NCI-H82 (cell line): ENCODE measurements at regions not wholly inside any gene's neighbourhood (a gene's known extent, or its start where the extent isn't known, plus 50 kb on each side); places are given as distances from the start of the nearest gene placed in this dataset.

Experiments
- DNase-seq: peaks from one replicate; lab custom pipeline; 2025; lab: John Stamatoyannopoulos, UW

DNA sequence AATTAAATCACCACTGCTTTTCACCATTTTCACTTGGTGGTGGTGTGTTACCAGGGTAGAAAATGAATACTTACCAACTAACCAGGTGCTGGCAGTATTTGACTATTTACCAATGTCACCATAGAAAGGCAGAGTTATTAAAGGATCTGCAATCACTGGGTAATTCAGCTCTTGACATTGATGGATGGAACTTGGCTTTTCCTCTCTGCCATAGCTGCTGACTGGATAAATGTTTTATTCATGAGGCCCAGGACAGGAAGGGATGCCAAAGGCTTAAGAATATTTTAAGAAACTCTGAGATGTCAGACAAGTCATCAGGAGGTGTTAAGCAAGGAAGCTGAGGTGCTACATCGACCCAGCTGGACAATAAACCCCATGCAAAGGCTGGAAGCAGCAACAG is 495.5 kb upstream of the CFAP20DC start:
- DNase-seq, result peak; percentile 16

GRCh38 chr3:59542276-59542675 is 492.5 kb upstream of the CFAP20DC start:
- peak; percentile 26 for DNase-seq

DNA sequence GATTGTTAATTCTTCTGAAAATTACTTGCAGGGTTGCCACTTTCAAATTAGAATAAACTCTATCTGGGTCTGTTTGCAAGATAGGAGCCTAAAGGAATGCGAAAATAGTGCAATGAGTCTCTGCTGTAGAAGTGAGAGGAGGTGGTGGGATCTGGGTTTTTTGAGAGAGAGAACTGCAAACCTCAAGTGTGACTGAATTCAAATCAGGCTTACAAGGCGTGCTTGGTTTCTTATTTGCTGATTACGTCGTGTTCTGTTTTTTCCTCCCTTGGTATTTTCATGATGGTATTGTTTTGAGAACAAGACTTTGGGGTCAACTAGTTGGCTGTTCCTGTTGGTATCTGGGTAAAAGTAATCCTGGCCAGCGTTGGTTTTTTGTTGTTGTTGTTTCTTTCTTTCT is 490.9 kb upstream of the CFAP20DC start:
- no peak for DNase-seq

DNA sequence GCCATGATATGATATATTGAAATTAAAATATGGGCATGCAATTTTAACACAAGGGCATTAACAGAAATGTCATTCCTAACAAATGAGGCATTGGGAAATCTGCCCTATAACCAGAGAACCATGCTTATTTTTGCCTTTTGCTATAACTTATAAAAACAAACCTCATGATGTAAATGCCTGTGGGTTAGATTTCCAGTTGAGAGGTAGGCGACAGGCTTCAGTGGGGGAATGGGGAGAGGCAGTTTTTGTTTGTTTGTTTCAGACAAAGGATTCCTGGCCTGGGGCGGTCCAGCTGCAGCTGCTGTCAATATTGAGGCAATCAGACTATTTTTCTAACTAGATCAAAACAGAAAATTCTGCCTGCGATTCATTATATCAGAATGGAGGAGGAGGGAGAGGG is 490.4 kb upstream of the CFAP20DC start:
- no peak for DNase-seq

- peak; percentile 10 for DNase-seq
Observed at GRCh38 chr3:59538753-59539432, 489.1 kb upstream of the CFAP20DC start.

GRCh38 chr3:59535791-59536221 is 486.0 kb upstream of the CFAP20DC start:
- DNase-seq, result no peak

GRCh38 chr3:59531994-59532393 is 482.2 kb upstream of the CFAP20DC start:
- no peak for DNase-seq

- DNase-seq, result peak; percentile 57
Observed at GRCh38 chr3:59531066-59531745, 481.4 kb upstream of the CFAP20DC start.

DNA sequence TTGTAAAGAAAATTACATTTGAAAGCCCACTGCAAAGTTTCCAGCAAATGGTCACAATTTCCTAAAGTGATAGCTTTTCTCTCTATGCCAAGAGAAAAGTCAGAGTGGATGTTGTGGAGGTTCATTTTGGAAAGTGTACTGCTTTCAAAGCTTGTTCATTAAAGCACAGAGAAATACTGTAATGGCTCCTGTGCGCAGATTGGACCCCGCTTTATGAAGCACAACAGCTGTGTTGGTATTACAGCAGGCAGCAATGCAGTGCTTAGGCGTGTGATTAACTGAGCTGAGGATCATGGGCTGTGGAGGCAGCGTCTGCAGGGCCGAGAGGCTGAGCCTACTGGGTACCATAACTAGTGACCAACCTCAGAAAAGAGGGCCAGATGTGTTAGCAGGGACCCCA is 478.4 kb upstream of the CFAP20DC start:
- DNase-seq, result peak; percentile 82

GRCh38 chr3:59527493-59527892 is 477.7 kb upstream of the CFAP20DC start:
- no peak for DNase-seq

DNA sequence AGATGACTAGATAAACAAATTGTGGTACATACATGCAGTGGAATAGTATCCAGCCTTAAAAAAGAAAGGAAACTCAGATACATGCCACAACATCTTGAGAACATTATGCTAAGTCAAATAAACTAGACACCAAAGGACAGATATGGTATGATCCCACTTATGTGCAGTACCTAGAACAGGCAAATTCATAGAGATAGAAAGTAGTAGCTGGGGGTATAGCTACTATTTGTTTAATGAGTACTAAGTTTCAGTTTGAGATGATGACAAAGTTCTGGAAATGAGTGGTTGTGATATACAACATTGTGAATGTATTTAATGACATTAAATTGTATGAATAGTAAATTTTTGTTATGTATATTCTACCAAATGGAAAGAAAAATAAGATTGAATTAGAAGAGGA is 477.2 kb upstream of the CFAP20DC start:
- DNase-seq, result no peak

GRCh38 chr3:59522550-59522949 is 472.7 kb upstream of the CFAP20DC start:
- DNase-seq, result no peak

GRCh38 chr3:59519094-59519493 is 469.3 kb upstream of the CFAP20DC start:
- DNase-seq, result no peak

- DNase-seq, result no peak
Observed at GRCh38 chr3:59518283-59519055, 468.6 kb upstream of the CFAP20DC start.

DNA sequence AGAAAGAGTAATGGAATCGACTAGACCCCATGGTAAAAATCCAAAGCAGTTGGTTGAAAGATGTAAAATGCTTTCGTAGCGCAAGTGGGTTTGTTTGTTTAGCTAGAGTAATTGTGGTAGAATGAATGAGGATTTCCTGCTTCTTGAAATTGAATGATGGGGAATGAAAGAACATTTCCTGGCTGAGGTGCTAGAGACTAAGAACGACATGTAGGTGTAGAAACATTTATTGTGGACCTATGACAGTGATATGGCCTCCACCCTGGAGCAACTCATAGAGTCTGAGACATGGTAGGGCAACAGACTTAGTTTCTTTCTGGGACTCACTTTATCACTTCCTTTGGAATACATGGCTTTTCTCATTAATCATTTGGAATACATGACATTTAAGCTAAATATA is 467.6 kb upstream of the CFAP20DC start:
- no peak for DNase-seq

- no peak for DNase-seq
Observed at GRCh38 chr3:59515966-59516365, 466.1 kb upstream of the CFAP20DC start.

DNA sequence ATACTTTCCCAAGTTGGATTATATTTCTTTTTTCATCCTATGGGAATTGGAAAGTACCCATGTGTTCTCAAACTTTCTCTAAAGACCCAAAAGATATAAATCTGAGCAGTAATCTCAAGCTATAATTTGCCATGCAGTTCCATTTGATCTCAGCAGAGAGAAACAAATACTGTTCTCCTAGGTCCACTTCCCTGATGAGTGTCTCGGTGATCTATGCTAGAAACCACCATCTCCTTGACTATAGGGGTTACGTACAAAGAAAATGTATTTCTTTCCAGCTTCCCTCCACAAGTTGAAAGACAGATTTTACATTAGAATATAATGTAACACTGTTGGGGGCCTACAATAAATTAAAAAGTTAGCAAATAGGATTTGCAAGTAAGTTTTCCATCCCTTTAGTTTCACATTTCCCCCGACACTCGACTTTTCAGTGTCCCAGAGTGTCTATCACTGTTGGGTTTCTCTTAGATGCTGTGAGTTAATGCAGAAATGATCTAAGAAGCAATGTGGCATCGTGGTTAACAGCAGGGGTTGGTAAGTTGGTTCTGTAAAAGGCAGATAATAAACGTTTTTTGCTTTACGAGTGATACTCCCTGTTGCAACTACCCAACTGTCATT is 465.1 kb upstream of the CFAP20DC start:
- no peak for DNase-seq

- DNase-seq, result no peak
Observed at GRCh38 chr3:59513570-59513969, 463.7 kb upstream of the CFAP20DC start.

DNA sequence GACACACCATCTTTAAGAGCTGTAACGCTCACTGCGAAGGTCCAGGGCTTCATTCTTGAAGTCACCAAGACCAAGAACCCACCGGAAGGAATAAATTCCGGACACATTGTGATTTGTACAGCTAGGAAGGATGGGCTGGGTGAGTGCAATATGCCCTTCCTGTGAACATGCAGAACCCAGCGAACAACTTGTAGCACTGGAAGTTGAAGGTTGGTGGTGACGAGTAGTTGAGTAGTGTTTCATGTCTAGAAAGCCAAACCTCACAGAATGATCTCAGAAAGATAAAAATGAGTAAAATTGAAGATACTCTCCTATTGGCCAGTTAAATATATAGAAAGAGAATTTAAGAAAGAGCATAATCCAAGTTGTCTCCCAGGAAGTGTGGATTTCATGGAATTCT is 462.2 kb upstream of the CFAP20DC start:
- DNase-seq, result no peak

DNA sequence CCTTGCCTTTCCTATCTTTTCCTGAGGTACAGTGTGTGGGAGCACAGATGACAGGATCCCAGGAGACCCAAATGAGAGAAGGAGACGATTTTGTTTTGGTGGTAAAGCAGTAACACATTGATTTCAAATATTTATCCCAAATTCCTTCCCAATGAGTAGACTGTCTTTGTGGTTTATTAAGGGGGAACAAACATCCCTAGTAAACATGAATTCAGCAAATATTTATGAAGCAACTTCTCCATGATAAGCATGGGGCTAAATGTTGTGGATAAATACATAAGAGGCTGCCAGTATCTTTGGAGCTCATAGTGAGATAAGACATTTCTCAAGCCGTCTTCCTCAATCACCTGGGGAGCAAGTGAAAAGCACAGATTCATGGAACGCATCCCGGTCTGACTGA is 460.8 kb upstream of the CFAP20DC start:
- no peak for DNase-seq

DNA sequence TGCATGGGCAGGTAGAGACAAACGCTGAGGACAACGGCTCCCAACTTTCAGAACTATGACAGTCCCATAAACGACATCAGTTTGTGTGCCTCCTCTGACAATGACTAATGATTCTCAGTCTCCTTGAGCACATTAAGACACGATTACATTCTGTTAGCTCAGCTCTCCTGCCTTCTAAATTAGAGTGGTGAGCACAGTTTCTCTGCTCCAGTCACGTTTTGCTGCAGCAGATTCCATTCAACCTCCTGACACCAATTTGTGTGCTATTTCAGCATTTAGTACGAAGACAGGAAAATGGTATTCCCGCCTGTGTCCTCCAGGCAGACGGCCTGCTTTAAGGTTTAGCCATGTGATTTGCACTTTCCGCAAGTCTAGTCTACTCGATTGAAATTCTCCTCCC is 458.4 kb upstream of the CFAP20DC start:
- peak; percentile 57 for DNase-seq

- peak; percentile 2 for DNase-seq
Observed at GRCh38 chr3:59506191-59506590, 456.4 kb upstream of the CFAP20DC start.

DNA sequence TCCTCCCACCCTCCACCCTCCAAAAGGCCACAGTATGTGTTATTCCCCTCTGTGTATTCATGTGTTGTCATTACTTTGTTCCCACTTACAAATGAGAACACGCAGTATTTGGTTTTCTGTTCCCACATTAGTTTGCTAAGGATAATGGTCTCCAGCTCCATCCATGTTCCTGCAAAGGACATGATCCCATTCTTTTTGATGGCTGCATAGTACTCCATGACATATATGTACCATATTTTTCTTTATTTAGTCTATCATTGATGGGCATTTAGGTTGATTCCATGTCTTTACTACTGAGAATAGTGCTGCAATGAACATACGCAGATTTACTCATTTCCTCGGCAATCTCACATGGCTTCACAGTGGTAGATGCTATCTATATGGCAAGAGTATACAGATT is 453.6 kb upstream of the CFAP20DC start:
- no peak for DNase-seq
